Right hindlimb (tissue), 1 donor: ENCODE measurements at regions not wholly inside any gene's neighbourhood (a gene's known extent, or its start where the extent isn't known, plus 50 kb on each side); places are given as distances from the start of the nearest gene placed in this dataset.
"Not testable (repeated sequence)": the region's sequence is repeated elsewhere in the genome, so short reads cannot be mapped to it uniquely, and the experiment has no call there.

Experiments used
- DNase-seq: peaks from one replicate; pipeline ENCODE4 v3.0.0-alpha.2; 2018

GRCh38 chr22:22745225-22746060 lies 101.0 kb downstream of the GGTLC2 start:
- no peak for DNase-seq

GRCh38 chr22:22746061-22746962 lies 101.9 kb downstream of the GGTLC2 start:
- DNase-seq: no peak

DNA sequence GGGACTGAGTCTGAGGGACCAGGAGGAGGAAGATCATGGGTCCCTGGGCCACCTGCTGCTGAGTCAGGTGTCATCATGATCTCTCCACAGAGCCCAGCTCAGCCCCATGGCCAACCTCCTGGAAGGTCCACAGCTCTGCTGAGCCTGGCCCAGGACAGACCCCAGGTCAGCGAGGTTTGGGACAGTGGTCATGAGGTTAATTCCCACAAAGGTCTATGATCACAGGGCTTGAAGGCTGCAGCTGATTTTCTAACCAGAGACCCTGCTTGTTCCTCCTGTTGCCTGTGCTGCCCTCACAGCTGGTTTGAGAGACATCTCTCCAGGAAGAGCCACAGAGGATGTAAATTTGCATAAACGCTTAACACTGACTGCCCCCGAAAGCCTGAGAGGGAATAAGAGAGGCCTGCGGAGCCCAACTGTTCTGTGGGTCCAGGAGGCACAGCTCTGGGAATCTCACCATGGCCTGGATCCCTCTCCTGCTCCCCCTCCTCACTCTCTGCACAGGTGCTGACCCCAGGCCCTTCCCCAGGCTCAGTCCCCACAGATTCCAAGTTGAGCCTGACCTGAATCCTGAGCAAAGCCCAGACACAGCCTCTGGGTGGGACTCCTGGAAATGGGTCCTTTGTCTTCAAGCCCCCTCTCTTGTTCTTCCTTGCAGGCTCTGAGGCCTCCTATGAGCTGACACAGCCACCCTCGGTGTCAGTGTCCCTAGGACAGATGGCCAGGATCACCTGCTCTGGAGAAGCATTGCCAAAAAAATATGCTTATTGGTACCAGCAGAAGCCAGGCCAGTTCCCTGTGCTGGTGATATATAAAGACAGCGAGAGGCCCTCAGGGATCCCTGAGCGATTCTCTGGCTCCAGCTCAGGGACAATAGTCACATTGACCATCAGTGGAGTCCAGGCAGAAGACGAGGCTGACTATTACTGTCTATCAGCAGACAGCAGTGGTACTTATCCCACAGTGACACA lies 102.8 kb downstream of the GGTLC2 start:
- DNase-seq: no peak

DNA sequence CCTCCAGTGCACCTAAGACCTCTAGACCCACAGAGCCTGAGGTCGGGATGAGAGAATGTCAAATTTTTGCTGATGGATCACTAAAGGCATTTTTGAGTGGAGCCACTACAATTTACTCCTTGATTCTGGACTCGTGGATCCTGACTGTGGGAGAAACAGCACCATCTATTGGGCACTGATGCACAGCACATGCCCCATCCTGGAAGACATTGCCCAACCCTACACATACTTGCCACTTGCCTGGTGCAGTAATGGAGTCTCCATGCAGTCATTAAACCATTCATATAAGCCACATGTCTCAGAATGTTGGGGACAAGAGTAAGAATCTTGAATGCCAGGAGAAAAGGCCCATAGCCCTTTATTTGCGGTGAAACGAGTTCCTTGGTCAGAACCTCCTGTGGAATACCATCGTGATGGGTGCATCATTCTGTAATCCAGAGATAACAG lies 103.9 kb downstream of the GGTLC2 start:
- DNase-seq: peak; percentile 41

- no peak for DNase-seq
Observed at GRCh38 chr22:22748756-22749155, 104.3 kb downstream of the GGTLC2 start.

DNA sequence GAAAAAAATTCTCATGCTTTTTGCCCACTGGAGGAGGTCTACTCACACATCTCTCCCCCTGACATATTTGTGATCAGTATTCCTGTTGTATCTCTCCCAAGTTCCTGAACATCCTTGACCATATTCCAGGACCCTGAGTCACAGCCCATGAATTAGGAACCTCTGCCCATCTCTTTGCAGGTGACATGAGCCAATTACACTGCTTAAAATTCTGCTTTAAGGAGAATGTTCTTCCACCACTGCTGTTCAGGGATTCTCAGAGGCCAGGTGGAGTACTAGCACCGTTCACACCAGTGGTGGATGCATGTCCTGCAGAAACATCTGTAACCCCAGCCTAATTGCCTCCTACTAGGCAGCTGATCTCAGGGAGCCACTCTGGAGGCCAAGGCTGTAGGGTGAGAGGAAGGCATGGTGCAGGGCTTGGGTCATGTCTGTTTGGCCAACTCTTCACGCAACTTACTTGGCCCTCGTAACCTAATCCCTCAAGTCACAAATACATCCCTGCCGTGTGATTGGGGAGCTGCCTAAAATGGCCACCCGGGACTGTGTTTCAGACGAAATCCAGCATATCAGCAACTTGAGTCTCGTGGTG lies 104.8 kb downstream of the GGTLC2 start:
- no peak for DNase-seq

DNA sequence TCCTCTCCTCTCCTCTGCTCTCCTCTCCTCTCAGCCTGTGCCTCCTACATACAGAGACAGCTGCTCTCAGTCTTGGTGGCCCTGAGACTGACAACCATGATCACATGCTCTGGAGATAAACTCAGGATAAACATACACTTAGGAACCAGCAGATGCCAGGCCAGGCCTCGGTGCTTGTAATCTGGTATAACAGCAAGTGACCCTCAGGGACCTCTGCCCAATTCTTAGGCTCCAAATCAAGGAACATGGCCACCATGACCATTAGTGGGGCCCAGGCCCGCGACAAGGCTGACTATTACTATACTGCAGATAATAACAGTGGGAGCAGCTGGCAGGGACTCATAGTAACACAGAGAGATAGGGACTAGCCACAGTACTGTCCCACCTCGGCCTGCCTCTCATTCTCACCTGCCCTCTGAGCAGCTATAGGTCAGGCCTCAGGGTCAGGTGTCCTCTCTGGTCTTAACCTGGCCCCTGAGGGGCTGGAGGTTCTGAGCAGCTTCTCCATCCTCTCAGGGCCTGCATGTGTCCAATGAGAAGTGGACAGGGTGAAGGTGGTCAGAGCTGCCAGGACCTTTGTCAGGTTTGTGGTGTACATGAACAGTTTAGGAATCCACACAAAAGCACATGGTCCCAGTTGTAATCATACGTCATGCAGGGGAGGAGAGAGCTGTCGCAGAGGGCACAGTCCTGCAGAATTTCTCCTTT lies 106.1 kb downstream of the GGTLC2 start:
- DNase-seq: no peak

- no peak for DNase-seq
Observed at GRCh38 chr22:22751043-22751603, 106.7 kb downstream of the GGTLC2 start.

GRCh38 chr22:22752199-22752555 lies 107.8 kb downstream of the GGTLC2 start:
- no peak for DNase-seq

GRCh38 chr22:22752556-22753477 lies 108.4 kb downstream of the GGTLC2 start:
- no peak for DNase-seq

GRCh38 chr22:22753526-22754267 lies 109.3 kb downstream of the GGTLC2 start:
- DNase-seq: peak; percentile 34

- no peak for DNase-seq
Observed at GRCh38 chr22:22754268-22754657, 109.8 kb downstream of the GGTLC2 start.

- DNase-seq: no peak
Observed at GRCh38 chr22:22754961-22755777, 110.8 kb downstream of the GGTLC2 start.

DNA sequence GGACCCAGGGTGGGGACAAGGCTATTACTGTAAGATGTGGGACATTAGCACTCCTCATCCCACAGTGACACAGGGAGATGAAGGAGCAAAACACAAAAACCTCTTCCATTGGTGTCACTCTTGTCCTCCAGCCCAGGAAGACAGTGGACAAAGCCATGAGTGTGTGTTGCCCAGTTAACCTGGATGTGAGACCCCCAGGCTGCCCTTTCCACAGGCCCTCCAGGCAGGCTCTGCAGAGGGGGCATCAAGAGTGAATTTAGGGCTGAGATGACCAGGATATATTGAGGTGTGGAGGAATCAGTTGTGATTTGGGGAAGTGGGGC lies 111.3 kb downstream of the GGTLC2 start:
- DNase-seq: no peak

- DNase-seq: no peak
Observed at GRCh38 chr22:22756109-22756508, 111.7 kb downstream of the GGTLC2 start.

DNA sequence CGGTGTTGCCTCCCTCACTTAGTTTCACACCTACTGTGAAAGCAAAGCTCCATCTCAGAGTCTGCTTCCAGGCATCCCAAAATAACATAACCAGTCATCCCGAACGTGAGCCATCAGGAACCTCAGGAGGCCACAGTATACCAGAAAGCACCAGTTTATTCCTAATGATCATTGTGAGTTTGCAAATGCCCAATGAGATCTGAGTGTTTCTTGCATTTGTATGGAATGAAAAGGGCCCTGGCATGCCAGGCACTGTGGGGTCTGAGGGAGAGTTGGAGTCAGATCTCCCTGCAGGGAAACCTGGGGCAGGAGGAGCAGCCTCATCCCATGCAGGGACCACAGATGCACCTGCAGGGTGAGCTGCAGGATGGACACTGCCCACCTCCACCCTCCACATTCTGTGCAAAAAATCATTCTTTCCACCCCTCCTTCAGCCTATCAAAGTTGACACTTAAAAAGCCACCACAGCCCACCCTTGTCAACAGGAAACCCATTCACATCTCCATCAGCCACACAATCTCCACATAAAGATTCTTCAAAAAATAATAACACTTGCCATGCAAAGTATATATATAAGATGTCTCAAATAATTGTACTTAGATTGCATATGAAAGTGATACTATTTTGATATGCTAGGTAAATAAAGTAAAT lies 112.3 kb downstream of the GGTLC2 start:
- not testable (repeated sequence) for DNase-seq

DNA sequence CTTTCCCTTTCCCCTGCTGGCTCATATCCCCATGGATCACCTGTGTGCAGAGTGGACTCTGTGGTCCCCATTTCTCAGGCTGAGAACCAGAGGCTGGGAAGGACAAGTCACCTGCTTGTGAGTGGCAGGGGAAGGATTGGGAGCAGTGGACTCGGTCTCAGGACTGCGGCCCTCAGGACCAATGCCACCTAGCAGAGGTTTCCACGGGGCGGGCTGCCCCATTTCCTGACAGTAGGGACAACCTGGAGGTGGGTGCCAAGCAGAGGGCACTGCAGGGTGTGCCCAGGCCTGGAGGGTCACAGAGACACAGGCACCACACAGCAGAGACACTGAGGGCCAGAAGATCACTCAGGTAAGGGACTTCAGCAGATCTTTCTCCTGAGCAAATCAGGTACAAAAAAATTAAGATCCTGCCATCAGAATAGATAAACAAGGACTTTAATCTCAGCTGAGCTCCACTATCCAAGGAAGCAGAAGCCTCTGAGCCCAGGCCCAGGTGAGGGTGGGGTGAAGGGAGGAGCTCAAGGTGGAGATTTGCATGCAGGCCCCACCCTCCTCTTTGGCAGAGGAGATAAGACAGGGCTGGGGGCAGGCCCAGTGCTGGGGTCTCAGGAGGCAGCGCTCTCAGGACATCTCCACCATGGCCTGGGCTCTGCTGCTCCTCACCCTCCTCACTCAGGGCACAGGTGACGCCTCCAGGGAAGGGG lies 113.8 kb downstream of the GGTLC2 start:
- DNase-seq: not testable (repeated sequence)
